Activated CD4-positive, alpha-beta T cell treated with anti-CD3 and anti-CD28 coated beads for 48 hours (primary cell): ENCODE measurements at regions not wholly inside any gene's neighbourhood (a gene's known extent, or its start where the extent isn't known, plus 50 kb on each side); places are given as distances from the start of the nearest gene placed in this dataset.

Experiments
- DNase-seq: peaks from one replicate; pipeline ENCODE4 v3.0.0-alpha.2; 2020

GRCh38 chr10:128380946-128381345 lies 254.7 kb upstream of the MKI67 start:
- DNase-seq = no peak

- no peak for DNase-seq
Observed at GRCh38 chr10:128382225-128382624, 256.0 kb upstream of the MKI67 start.

GRCh38 chr10:128384831-128385230 lies 258.6 kb upstream of the MKI67 start:
- DNase-seq = no peak

- no peak for DNase-seq
Observed at GRCh38 chr10:128386231-128386630, 260.0 kb upstream of the MKI67 start.

- DNase-seq = no peak
Observed at GRCh38 chr10:128386816-128387604, 260.8 kb upstream of the MKI67 start.

GRCh38 chr10:128390596-128390995 lies 264.4 kb upstream of the MKI67 start:
- no peak for DNase-seq

- DNase-seq = no peak
Observed at GRCh38 chr10:128393546-128393945, 267.3 kb upstream of the MKI67 start.

- DNase-seq = no peak
Observed at GRCh38 chr10:128398118-128398517, 271.9 kb upstream of the MKI67 start.

- no peak for DNase-seq
Observed at GRCh38 chr10:128398999-128399398, 272.8 kb upstream of the MKI67 start.

- no peak for DNase-seq
Observed at GRCh38 chr10:128400564-128400963, 274.3 kb upstream of the MKI67 start.

- no peak for DNase-seq
Observed at GRCh38 chr10:128405450-128405849, 279.2 kb upstream of the MKI67 start.

GRCh38 chr10:128411643-128412042 lies 285.4 kb upstream of the MKI67 start:
- DNase-seq = no peak

GRCh38 chr10:128414568-128414967 lies 288.3 kb upstream of the MKI67 start:
- no peak for DNase-seq

GRCh38 chr10:128416231-128416630 lies 290.0 kb upstream of the MKI67 start:
- no peak for DNase-seq

- DNase-seq = no peak
Observed at GRCh38 chr10:128417826-128418225, 291.6 kb upstream of the MKI67 start.

GRCh38 chr10:128418819-128419218 lies 292.6 kb upstream of the MKI67 start:
- DNase-seq = no peak

- DNase-seq = no peak
Observed at GRCh38 chr10:128419466-128420019, 293.3 kb upstream of the MKI67 start.

- no peak for DNase-seq
Observed at GRCh38 chr10:128420623-128421022, 294.4 kb upstream of the MKI67 start.

- no peak for DNase-seq
Observed at GRCh38 chr10:128421371-128422160, 295.3 kb upstream of the MKI67 start.

- DNase-seq = no peak
Observed at GRCh38 chr10:128422190-128422589, 296.0 kb upstream of the MKI67 start.

GRCh38 chr10:128422999-128423398 lies 296.8 kb upstream of the MKI67 start:
- no peak for DNase-seq

- no peak for DNase-seq
Observed at GRCh38 chr10:128429321-128429720, 303.1 kb upstream of the MKI67 start.

- DNase-seq = no peak
Observed at GRCh38 chr10:128429835-128430513, 303.8 kb upstream of the MKI67 start.
